PC-9 (cell line): ENCODE measurements at regions not wholly inside any gene's neighbourhood (a gene's known extent, or its start where the extent isn't known, plus 50 kb on each side); places are given as distances from the start of the nearest gene placed in this dataset.

Experiments used
- CTCF ChIP-seq: fragments of 200-600 bp; sonication (generic); conservative IDR thresholded peaks from 2 replicates; pipeline ENCODE4 v1.6.1; 2017; ENCODE audit warnings: mixed run types, antibody characterized with exemption, mild to moderate bottlenecking, moderate library complexity
- EZH2 ChIP-seq: fragments of 200-600 bp; sonication (generic); IDR thresholded peaks from 2 replicates; pipeline ENCODE4 v1.8.0; 2017; ENCODE audit warnings: antibody characterized with exemption, low read depth

DNA sequence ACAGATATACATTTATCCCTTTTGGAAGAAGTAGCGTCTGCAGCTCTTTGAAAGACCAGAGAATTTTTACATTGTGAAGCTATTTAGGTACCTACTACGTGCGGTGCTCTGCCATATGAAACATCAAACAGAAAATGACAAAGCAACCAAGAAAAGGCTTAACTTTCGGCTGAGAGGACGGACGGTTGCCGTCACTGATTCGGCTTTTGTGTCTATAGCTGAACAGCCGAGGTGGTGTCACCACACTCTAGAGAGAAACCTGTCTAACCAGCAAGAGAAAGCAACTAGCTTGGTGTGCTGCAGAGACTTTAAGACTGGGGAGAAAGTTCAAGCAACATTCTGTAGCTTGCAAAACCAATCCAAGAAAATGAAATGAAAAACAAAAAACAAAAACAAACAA, 145.5 kb downstream of the SHOX start:
- TF ChIP-seq CTCF (no peak), EZH2 (no peak)
